Mammary epithelial cell (primary cell): ENCODE measurements at regions not wholly inside any gene's neighbourhood (a gene's known extent, or its start where the extent isn't known, plus 50 kb on each side); places are given as distances from the start of the nearest gene placed in this dataset.

Experiments
- EZH2 ChIP-seq: IDR thresholded peaks from 2 replicates; pipeline ENCODE4 v1.6.1; 2012; ENCODE audit warnings: low read length, inconsistent platforms, borderline replicate concordance
- TF ChIP-seq, protein P1 (sequence below), 2 donors: IDR thresholded peaks in 1 of 2; conservative IDR thresholded peaks in 1 of 2; 2 replicates each; pipeline ENCODE4 v1.5.1; 2011 to 2012; ENCODE audit warnings: inconsistent platforms in 2 of 2, low read length in 2 of 2, mild to moderate bottlenecking in 2 of 2, control low read depth in 1 of 2, low read depth in 1 of 2; ENCODE audit not compliant: insufficient read depth in 1 of 2; ENCODE audit errors: extremely low read depth in 1 of 2

DNA sequence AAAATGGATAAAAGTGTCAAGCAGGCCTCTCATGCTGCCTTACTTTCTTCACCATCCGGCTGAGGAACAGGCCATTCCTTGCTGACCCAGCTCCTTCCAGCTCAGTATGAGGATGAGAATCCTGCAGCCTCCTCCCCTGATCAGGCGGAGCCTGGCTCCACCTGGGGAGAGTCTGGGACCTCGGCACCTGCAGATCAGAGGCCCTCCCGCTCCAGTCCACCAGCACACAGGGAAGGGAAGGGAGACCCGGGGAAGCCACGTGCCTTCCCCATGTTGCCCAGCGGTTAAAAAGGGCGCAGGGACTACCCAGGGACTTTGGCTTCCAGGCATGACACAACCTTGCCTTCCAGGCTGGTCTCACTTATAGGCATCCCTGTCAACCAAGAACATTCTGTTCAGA, 172.0 kb downstream of the NDUFA10 start:
- no peak for TF ChIP-seq EZH2
- TF ChIP-seq, protein P1, sequence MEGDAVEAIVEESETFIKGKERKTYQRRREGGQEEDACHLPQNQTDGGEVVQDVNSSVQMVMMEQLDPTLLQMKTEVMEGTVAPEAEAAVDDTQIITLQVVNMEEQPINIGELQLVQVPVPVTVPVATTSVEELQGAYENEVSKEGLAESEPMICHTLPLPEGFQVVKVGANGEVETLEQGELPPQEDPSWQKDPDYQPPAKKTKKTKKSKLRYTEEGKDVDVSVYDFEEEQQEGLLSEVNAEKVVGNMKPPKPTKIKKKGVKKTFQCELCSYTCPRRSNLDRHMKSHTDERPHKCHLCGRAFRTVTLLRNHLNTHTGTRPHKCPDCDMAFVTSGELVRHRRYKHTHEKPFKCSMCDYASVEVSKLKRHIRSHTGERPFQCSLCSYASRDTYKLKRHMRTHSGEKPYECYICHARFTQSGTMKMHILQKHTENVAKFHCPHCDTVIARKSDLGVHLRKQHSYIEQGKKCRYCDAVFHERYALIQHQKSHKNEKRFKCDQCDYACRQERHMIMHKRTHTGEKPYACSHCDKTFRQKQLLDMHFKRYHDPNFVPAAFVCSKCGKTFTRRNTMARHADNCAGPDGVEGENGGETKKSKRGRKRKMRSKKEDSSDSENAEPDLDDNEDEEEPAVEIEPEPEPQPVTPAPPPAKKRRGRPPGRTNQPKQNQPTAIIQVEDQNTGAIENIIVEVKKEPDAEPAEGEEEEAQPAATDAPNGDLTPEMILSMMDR (conservative IDR thresholded peaks at IDR 0.05 in 1 of 2, IDR thresholded peaks at IDR 0.05 in 1 of 2; ENCODE audit: extremely low read depth in 1 of 2, insufficient read depth in 1 of 2, low read depth in 1 of 2, low read length in 2 of 2) = no peak
